SU-DHL-6 (cell line): ENCODE measurements at regions not wholly inside any gene's neighbourhood (a gene's known extent, or its start where the extent isn't known, plus 50 kb on each side); places are given as distances from the start of the nearest gene placed in this dataset.

ENCODE experiments used
- H2AFZ ChIP-seq: fragments of 200-600 bp; sonication (generic); 2 replicates; pipeline ENCODE4 v1.6.1; 2014; ENCODE audit warnings: low read depth, mild to moderate bottlenecking, moderate library complexity, mixed read lengths, antibody characterized with exemption, low read length; ENCODE audit not compliant: severe bottlenecking
- H3F3A ChIP-seq: fragments of 200-600 bp; shearing (Covaris generic); 2 replicates; pipeline ENCODE4 v1.6.0; 2016; ENCODE audit warnings: antibody characterized with exemption, mild to moderate bottlenecking; ENCODE audit not compliant: insufficient read depth
- H3K27ac ChIP-seq: fragments of 200-600 bp; sonication (generic); 2 replicates; pipeline ENCODE4 v1.5.1; 2016; ENCODE audit warnings: low read depth, mild to moderate bottlenecking, low read length, moderate library complexity, mixed read lengths
- H3K27me3 ChIP-seq: fragments of 200-600 bp; sonication (generic), shearing (Covaris generic); 2 replicates; pipeline ENCODE4 v1.6.0; 2014; ENCODE audit warnings: mild to moderate bottlenecking, low read length
- H3K36me3 ChIP-seq: fragments of 200-600 bp; sonication (generic); 2 replicates; pipeline ENCODE4 v1.6.1; 2014; ENCODE audit warnings: mild to moderate bottlenecking, low read length, mixed read lengths
- H3K4me2 ChIP-seq: fragments of 300-600, 200-600 bp; shearing (Covaris generic), sonication (generic); 2 replicates; pipeline ENCODE4 v1.6.0; 2014; ENCODE audit warnings: low read length, low read depth, mild to moderate bottlenecking; ENCODE audit not compliant: poor library complexity, severe bottlenecking
- H3K4me3 ChIP-seq: fragments of 200-600 bp; sonication (generic); 2 replicates; pipeline ENCODE4 v1.5.1; 2014; ENCODE audit warnings: antibody characterized with exemption, low read length, mild to moderate bottlenecking, mixed read lengths; ENCODE audit not compliant: insufficient read depth, poor library complexity, severe bottlenecking
- H3K79me2 ChIP-seq: fragments of 200-600 bp; sonication (generic); 2 replicates; pipeline ENCODE4 v1.6.1; 2014; ENCODE audit warnings: mild to moderate bottlenecking, low read length, moderate library complexity; ENCODE audit not compliant: insufficient read depth
- H3K9ac ChIP-seq: fragments of 200-600 bp; sonication (generic); 2 replicates; pipeline ENCODE4 v1.7.0; 2014; ENCODE audit warnings: mild to moderate bottlenecking, low read length
- H3K9me2 ChIP-seq: fragments of 200-600 bp; sonication (generic); replicated peaks from 2 replicates; pipeline ENCODE4 v1.6.1; 2014; ENCODE audit warnings: low read length; ENCODE audit not compliant: insufficient read depth
- H3K9me3 ChIP-seq: fragments of 200-600 bp; sonication (generic); 2 replicates; pipeline ENCODE4 v1.6.1; 2014; ENCODE audit warnings: low read length, mixed read lengths; ENCODE audit not compliant: insufficient read depth
- H4K20me1 ChIP-seq: fragments of 200-600 bp; sonication (generic); 2 replicates; pipeline ENCODE4 v1.6.1; 2014; ENCODE audit warnings: low read depth, mild to moderate bottlenecking, antibody characterized with exemption, low read length, moderate library complexity, mixed read lengths
- CTCF ChIP-seq: fragments of 200-600 bp; sonication (generic); IDR thresholded peaks from one replicate; pipeline ENCODE4 v1.5.1; 2017; ENCODE audit warnings: antibody characterized with exemption, mild to moderate bottlenecking, low read length, moderate library complexity; ENCODE audit not compliant: insufficient read depth, poor library complexity, severe bottlenecking
- EZH2phosphoT487 ChIP-seq: fragments of 200-600 bp; sonication (generic), shearing (Covaris generic); conservative IDR thresholded peaks from 2 replicates; pipeline ENCODE4 v1.6.1; 2018; ENCODE audit warnings: mild to moderate bottlenecking, antibody characterized with exemption, low read length, moderate library complexity, mixed read lengths

DNA sequence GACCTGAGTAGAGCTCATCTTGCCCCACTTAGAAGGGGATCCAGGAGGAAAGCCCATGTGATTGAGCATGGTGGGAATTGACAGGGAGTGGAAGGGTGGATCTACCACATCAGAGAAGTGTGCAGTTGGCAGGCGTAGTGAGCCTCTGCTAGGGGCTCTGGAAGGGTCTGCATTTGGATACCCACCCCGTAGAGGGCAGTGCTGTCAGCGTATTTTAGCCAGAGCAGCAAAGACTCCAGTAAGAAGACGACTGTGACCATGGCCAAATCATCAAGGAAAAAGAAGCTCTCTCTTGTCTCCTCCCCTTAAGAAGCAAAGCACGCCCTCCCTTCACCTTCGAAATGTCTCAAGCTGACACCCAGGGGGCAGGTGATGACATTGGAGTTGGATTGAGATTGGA, 68.8 kb upstream of the INHBA start:
- TF ChIP-seq CTCF (no peak), EZH2phosphoT487 (no peak)
- H3K79me2 ChIP-seq = no peaks in the 10 kb centered on the region
- no peak overlapping the region for H2AFZ ChIP-seq
- H3K9me2 ChIP-seq = no peaks in the 10 kb centered on the region
- H3F3A ChIP-seq = no peaks in the 10 kb centered on the region
- H3K27ac ChIP-seq = no peak overlapping the region
- no peak overlapping the region for H3K4me3 ChIP-seq
- no peak overlapping the region for H3K9ac ChIP-seq
- H3K4me2 ChIP-seq = no peak overlapping the region
- no peaks in the 10 kb centered on the region for H4K20me1 ChIP-seq
- no peaks in the 10 kb centered on the region for H3K36me3 ChIP-seq
- no peaks in the 10 kb centered on the region for H3K27me3 ChIP-seq
- H3K9me3 ChIP-seq = 0 out of 2 replicates have a peak, but pooled peaks cover 4% of the 10 kb centered on the region

GRCh38 chr7:41769162-41769561, 66.3 kb upstream of the INHBA start:
- Histone ChIP-seq H3K9me3 (0 out of 2 replicates have a peak, but pooled peaks cover 4% of the 10 kb centered on the region), H3F3A (no peaks in the 10 kb centered on the region), H4K20me1 (no peaks in the 10 kb centered on the region), H3K27me3 (no peaks in the 10 kb centered on the region), H3K79me2 (no peaks in the 10 kb centered on the region), H3K36me3 (no peaks in the 10 kb centered on the region), H3K9me2 (no peaks in the 10 kb centered on the region), H3K9ac (no peak overlapping the region), H3K27ac (no peak overlapping the region), H3K4me2 (no peak overlapping the region), H2AFZ (no peak overlapping the region), H3K4me3 (no peak overlapping the region)
- TF ChIP-seq EZH2phosphoT487 (no peak), CTCF (no peak)

DNA sequence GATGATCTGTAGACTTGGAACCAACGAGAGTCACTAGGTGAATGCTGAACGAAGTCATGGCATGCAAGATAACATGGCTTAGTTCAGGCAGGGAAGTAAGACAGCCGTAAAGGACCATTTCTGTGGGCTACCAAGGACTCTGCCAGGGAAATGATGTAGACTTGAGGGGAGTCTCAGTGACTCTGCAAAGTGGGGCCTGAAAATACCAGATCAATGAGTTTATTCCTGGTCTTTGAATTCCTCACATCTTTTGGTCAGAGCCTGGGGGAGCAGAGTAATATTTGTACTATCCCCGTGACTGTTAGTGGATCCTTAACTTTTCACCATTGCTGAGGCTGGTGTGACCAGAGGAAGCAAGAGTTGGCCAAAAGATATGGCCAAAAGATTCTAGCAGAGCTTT, 60.7 kb upstream of the INHBA start:
- Histone ChIP-seq H3K9me2 (no peaks in the 10 kb centered on the region), H3K9ac (no peak overlapping the region), H4K20me1 (no peaks in the 10 kb centered on the region), H3K27me3 (no peaks in the 10 kb centered on the region), H3K79me2 (no peaks in the 10 kb centered on the region), H3K9me3 (0 out of 2 replicates have a peak, but pooled peaks cover 4% of the 10 kb centered on the region), H3K27ac (no peak overlapping the region), H3K4me3 (no peak overlapping the region), H3K36me3 (no peaks in the 10 kb centered on the region; the same call in 1 of the 2 replicates), H3F3A (no peaks in the 10 kb centered on the region), H2AFZ (no peak overlapping the region), H3K4me2 (no peak overlapping the region)
- no peak for TF ChIP-seq EZH2phosphoT487
- no peak for TF ChIP-seq CTCF
